OCI-LY1 (cell line): ENCODE measurements at regions not wholly inside any gene's neighbourhood (a gene's known extent, or its start where the extent isn't known, plus 50 kb on each side); places are given as distances from the start of the nearest gene placed in this dataset.

ENCODE experiments used
- H2AFZ ChIP-seq: fragments of 200-600 bp; sonication (generic), shearing (Covaris generic); 2 replicates; pipeline ENCODE4 v1.6.0; 2014; ENCODE audit warnings: antibody characterized with exemption, mild to moderate bottlenecking, low read length
- H3F3A ChIP-seq: fragments of 200-600 bp; sonication (generic), shearing (Covaris generic); 2 replicates; pipeline ENCODE4 v1.6.0; 2014; ENCODE audit warnings: mild to moderate bottlenecking, antibody characterized with exemption, low read length, moderate library complexity; ENCODE audit not compliant: insufficient read depth
- H3K27ac ChIP-seq: fragments of 200-600 bp; sonication (generic); 2 replicates; pipeline ENCODE4 v1.5.1; 2014; ENCODE audit warnings: low read length, mixed run types, mild to moderate bottlenecking, low read depth; ENCODE audit not compliant: poor library complexity, severe bottlenecking
- H3K27me3 ChIP-seq: fragments of 200-600 bp; sonication (generic); 2 replicates; pipeline ENCODE4 v1.6.0; 2014; ENCODE audit warnings: antibody characterized with exemption, mild to moderate bottlenecking, low read length, moderate library complexity; ENCODE audit not compliant: insufficient read depth
- H3K36me3 ChIP-seq: fragments of 200-600 bp; sonication (generic); 2 replicates; pipeline ENCODE4 v1.6.1; 2014; ENCODE audit warnings: mild to moderate bottlenecking, antibody characterized with exemption, low read length, moderate library complexity, mixed read lengths; ENCODE audit not compliant: insufficient read depth
- H3K4me1 ChIP-seq: fragments of 200-600 bp; sonication (generic); 2 replicates; pipeline ENCODE4 v1.5.1; 2014; ENCODE audit warnings: mild to moderate bottlenecking, low read length, moderate library complexity; ENCODE audit not compliant: insufficient read depth, severe bottlenecking
- H3K4me2 ChIP-seq: fragments of 200-600 bp; sonication (generic), shearing (Covaris generic); 2 replicates; pipeline ENCODE4 v1.6.1; 2014; ENCODE audit warnings: low read length
- H3K4me3 ChIP-seq: fragments of 200-600 bp; sonication (generic); 2 replicates; pipeline ENCODE4 v1.5.1; 2014; ENCODE audit warnings: low read length, low read depth, mild to moderate bottlenecking, mixed read lengths; ENCODE audit not compliant: poor library complexity, severe bottlenecking
- H3K79me2 ChIP-seq: fragments of 200-600 bp; shearing (Covaris generic); 2 replicates; pipeline ENCODE4 v1.6.1; 2016; ENCODE audit warnings: mixed run types, low read length, mixed read lengths; ENCODE audit not compliant: insufficient read depth
- H3K9ac ChIP-seq: fragments of 200-600 bp; sonication (generic), shearing (Covaris generic); 2 replicates; pipeline ENCODE4 v1.6.1; 2014; ENCODE audit warnings: mild to moderate bottlenecking, low read length, mixed read lengths
- H3K9me2 ChIP-seq: fragments of 200-600 bp; sonication (generic), shearing (Covaris generic); 2 replicates; pipeline ENCODE4 v1.6.1; 2014; ENCODE audit warnings: low read depth, mild to moderate bottlenecking, low read length, mixed read lengths
- H3K9me3 ChIP-seq: fragments of 200-600 bp; shearing (Covaris generic); 2 replicates; pipeline ENCODE4 v1.6.1; 2014; ENCODE audit warnings: low read length, mixed read lengths
- H4K20me1 ChIP-seq: fragments of 200-600 bp; sonication (generic), shearing (Covaris generic); 2 replicates; pipeline ENCODE4 v1.6.0; 2016; ENCODE audit warnings: mild to moderate bottlenecking, low read length; ENCODE audit not compliant: insufficient read depth
- CTCF ChIP-seq: fragments of 200-600 bp; sonication (generic), shearing (Covaris generic); IDR thresholded peaks from 2 replicates; pipeline ENCODE4 v1.5.1; 2017; ENCODE audit warnings: mild to moderate bottlenecking, antibody characterized with exemption, low read length, moderate library complexity, mixed read lengths
- EZH2 ChIP-seq: fragments of 200-600 bp; sonication (generic), shearing (Covaris generic); IDR thresholded peaks from 2 replicates; pipeline ENCODE4 v1.8.0; 2017; ENCODE audit warnings: borderline replicate concordance, mixed run types, mild to moderate bottlenecking, antibody characterized with exemption, low read length, moderate library complexity, mixed read lengths

GRCh38 chr15:25188551-25189101, 233.8 kb downstream of the SNRPN start:
- Histone ChIP-seq H3F3A (no peaks in the 10 kb centered on the region), H4K20me1 (no peaks in the 10 kb centered on the region), H3K9me3 (no peaks in the 10 kb centered on the region), H3K4me1 (no peaks in the 10 kb centered on the region), H3K9ac (no peak overlapping the region), H3K27ac (no peak overlapping the region), H3K79me2 (no peaks in the 10 kb centered on the region), H3K9me2 (no peaks in the 10 kb centered on the region), H3K27me3 (no peaks in the 10 kb centered on the region), H2AFZ (no peak overlapping the region), H3K4me3 (no peak overlapping the region), H3K4me2 (no peak overlapping the region), H3K36me3 (no peaks in the 10 kb centered on the region)
- no peak for TF ChIP-seq CTCF
- no peak for TF ChIP-seq EZH2

- H3K79me2 ChIP-seq, result no peaks in the 10 kb centered on the region
- H3K27ac ChIP-seq, result no peak overlapping the region
- no peak overlapping the region for H3K4me3 ChIP-seq
- no peak overlapping the region for H3K4me2 ChIP-seq
- no peaks in the 10 kb centered on the region for H3K9me2 ChIP-seq
- H3K9ac ChIP-seq, result no peak overlapping the region
- no peaks in the 10 kb centered on the region for H3K36me3 ChIP-seq
- no peaks in the 10 kb centered on the region for H4K20me1 ChIP-seq
- H2AFZ ChIP-seq, result no peak overlapping the region
- H3K27me3 ChIP-seq, result no peaks in the 10 kb centered on the region
- no peak for TF ChIP-seq CTCF
- TF ChIP-seq EZH2, result no peak
- no peaks in the 10 kb centered on the region for H3F3A ChIP-seq
- H3K4me1 ChIP-seq, result no peaks in the 10 kb centered on the region
- H3K9me3 ChIP-seq, result no peaks in the 10 kb centered on the region
Observed at GRCh38 chr15:25189551-25189950, 234.8 kb downstream of the SNRPN start.

GRCh38 chr15:25192651-25193050, 237.9 kb downstream of the SNRPN start:
- Histone ChIP-seq H3K79me2 (no peaks in the 10 kb centered on the region), H3K27me3 (no peaks in the 10 kb centered on the region), H3K4me3 (no peak overlapping the region), H3K27ac (no peak overlapping the region), H4K20me1 (no peaks in the 10 kb centered on the region), H2AFZ (no peak overlapping the region), H3K9ac (no peak overlapping the region), H3K36me3 (no peaks in the 10 kb centered on the region), H3F3A (no peaks in the 10 kb centered on the region), H3K9me3 (no peaks in the 10 kb centered on the region), H3K4me1 (no peaks in the 10 kb centered on the region), H3K9me2 (no peaks in the 10 kb centered on the region), H3K4me2 (no peak overlapping the region)
- TF ChIP-seq CTCF (no peak), EZH2 (no peak)
